ENCODE measurements at regions not wholly inside any gene's neighbourhood (a gene's known extent, or its start where the extent isn't known, plus 50 kb on each side); places are given as distances from the start of the nearest gene placed in this dataset.

GRCh38 chr5:127213231-127213630, 77.4 kb upstream of the MEGF10 start (continued):
- TF ChIP-seq FOXJ2 (tag; IDR thresholded peaks at IDR 0.05) (no peak), ZNF444 (CRISPR knock-in tag; IDR thresholded peaks at IDR 0.05) (no peak), HDAC8 (tag; IDR thresholded peaks at IDR 0.05) (no peak), CREBBP (IDR thresholded peaks at IDR 0.05; ENCODE audit: low read depth, low read length) (no peak)

- 3% methylated on average over 2 of the region's 2 CpGs for WGBS (ENCODE audit: insufficient coverage, low coverage, missing lambda C conversion rate)
- intact Hi-C loops (cut with micrococcal nuclease) (no loop called here), in situ Hi-C loops (cut with MboI) (no loop called here)
- H3K9me1 ChIP-seq (ENCODE audit: control insufficient read depth, insufficient read depth, low read length) = no peaks in the 10 kb centered on the region
- H3K79me2 ChIP-seq (ENCODE audit: control insufficient read depth, insufficient read depth, low read length) = no peaks in the 10 kb centered on the region
- H3K9me3 ChIP-seq (replicated peaks; ENCODE audit: control insufficient read depth, insufficient read depth, low read depth, low read length) = no peaks in the 10 kb centered on the region
- H3K9ac ChIP-seq (ENCODE audit: insufficient read depth in 1 of 2, low read depth in 2 of 2, low read length in 2 of 2) = no peak overlapping the region
- DNase-seq (ENCODE audit: extremely low read depth in 1 of 4, low spot score in 3 of 4) (no peak), ATAC-seq (no peak), FAIRE-seq (no peak)
- no peak overlapping the region for H3K4me3 ChIP-seq
- TF ChIP-seq ZNF253 (CRISPR knock-in tag; conservative IDR thresholded peaks at IDR 0.05) = no peak
- no peak for TF ChIP-seq FOXJ2 (tag; IDR thresholded peaks at IDR 0.05)
- no peaks in the 10 kb centered on the region for H3K27me3 ChIP-seq (ENCODE audit: control insufficient read depth in 2 of 2, insufficient read depth in 2 of 2, low read length in 2 of 2)
- no peak overlapping the region for H3K4me2 ChIP-seq (ENCODE audit: insufficient read depth, low read length)
- no peaks in the 10 kb centered on the region for H3K36me3 ChIP-seq (ENCODE audit: control insufficient read depth, insufficient read depth, low read length)
- ChIA-PET CTCF (ENCODE audit: low intra/inter-chr PET ratio) (no interaction called here), POLR2A (interaction anchor here (1.1 kb wide), 1 partner anchor 11 kb away, joined by 3 read pairs; no protein-coding TSS in a partner anchor)
- H3K27ac ChIP-seq (ENCODE audit: extremely low read depth, low read depth, low read length) = no peak overlapping the region
- no TSS peak for BruUV-seq (replicated peaks)
- no peaks in the 10 kb centered on the region for H4K20me1 ChIP-seq (replicated peaks; ENCODE audit: control insufficient read depth, insufficient read depth, low read length)
- no peaks in the 10 kb centered on the region for H3K4me1 ChIP-seq (replicated peaks in 1 of 2; ENCODE audit: control insufficient read depth in 2 of 2, insufficient read depth in 2 of 2, low read length in 2 of 2)
- no peak overlapping the region for H2AFZ ChIP-seq (ENCODE audit: low read depth, low read length)
Measured at GRCh38 chr5:127216143-127216542, 74.5 kb upstream of the MEGF10 start.
